ENCODE measurements at regions not wholly inside any gene's neighbourhood (a gene's known extent, or its start where the extent isn't known, plus 50 kb on each side); places are given as distances from the start of the nearest gene placed in this dataset.

DNA sequence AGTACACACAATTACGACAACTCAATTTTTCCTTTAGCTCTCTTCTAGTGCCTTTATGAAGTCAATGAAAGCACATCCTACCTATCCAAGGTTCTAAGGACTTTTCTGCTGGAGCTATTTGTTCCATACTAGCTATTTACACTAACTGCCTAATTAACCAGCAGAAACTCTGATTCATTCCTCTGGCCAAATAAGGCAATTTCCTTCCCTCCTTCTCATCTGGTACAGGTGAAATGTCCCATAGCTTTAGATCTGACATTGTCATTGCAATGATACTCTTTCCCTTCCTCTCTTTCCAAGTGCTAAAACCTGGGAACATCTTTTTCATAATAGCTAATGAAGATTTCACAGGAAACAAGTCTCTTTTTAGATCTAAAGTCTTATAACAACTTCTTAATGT is 521.7 kb downstream of the SOX2 start:
- TF ChIP-seq POLR2A (IDR thresholded peaks at IDR 0.05; ENCODE audit: low read depth, low read length) (no peak), POLR2AphosphoS5 (IDR thresholded peaks at IDR 0.05; ENCODE audit: low read depth, low read length) (no peak), TAF1 (IDR thresholded peaks at IDR 0.05; ENCODE audit: borderline replicate concordance, low read depth, low read length) (no peak)

Data from GM12892 (cell line).